Lung (tissue), 11 donors: ENCODE measurements at regions not wholly inside any gene's neighbourhood (a gene's known extent, or its start where the extent isn't known, plus 50 kb on each side); places are given as distances from the start of the nearest gene placed in this dataset.

Experiments used
- ATAC-seq: fragments of 200-7000 bp; cut with Tn5 transposase; one replicate; pipeline ENCODE4 v1.9.1; 2020; ENCODE audit warnings: moderate number of reproducible peaks; ENCODE audit not compliant: insufficient read depth, low FRiP score
- DNase-seq, 3 donors: peaks; one replicate each; pipeline ENCODE4 v3.0.0-alpha.2; 2013 to 2017
- H3K27ac ChIP-seq, 2 donors: one replicate each; pipeline ENCODE4 v1.5.1; 2013; ENCODE audit warnings: mild to moderate bottlenecking in 2 of 2, moderate library complexity in 2 of 2, control low read depth in 1 of 2, inconsistent platforms in 1 of 2, low read depth in 1 of 2, low read length in 1 of 2
- H3K27me3 ChIP-seq, 3 donors: one replicate each; pipeline ENCODE4 v1.5.1; 2013; ENCODE audit warnings: low read length in 2 of 3; ENCODE audit not compliant: control insufficient read depth in 3 of 3, insufficient read depth in 3 of 3
- H3K36me3 ChIP-seq, 4 donors: one replicate each; pipeline ENCODE4 v1.5.1; 2013; ENCODE audit warnings: low read length in 4 of 4, mild to moderate bottlenecking in 1 of 4, moderate library complexity in 1 of 4; ENCODE audit not compliant: control insufficient read depth in 4 of 4, insufficient read depth in 4 of 4
- H3K4me1 ChIP-seq, 5 donors: one replicate each; pipeline ENCODE4 v1.5.1; 2013; ENCODE audit warnings: low read length in 5 of 5, mild to moderate bottlenecking in 2 of 5, moderate library complexity in 1 of 5; ENCODE audit not compliant: control insufficient read depth in 5 of 5, insufficient read depth in 5 of 5
- H3K4me3 ChIP-seq: one replicate; pipeline ENCODE4 v1.5.1; 2013; ENCODE audit warnings: mild to moderate bottlenecking, control low read depth, moderate library complexity
- H3K9ac ChIP-seq, 2 donors: one replicate each; pipeline ENCODE4 v1.5.1; 2013; ENCODE audit warnings: low read length in 2 of 2, control low read depth in 1 of 2; ENCODE audit not compliant: insufficient read depth in 1 of 2
- H3K9me3 ChIP-seq, 4 donors: one replicate each; pipeline ENCODE4 v1.5.1; 2013; ENCODE audit warnings: low read length in 3 of 4, mild to moderate bottlenecking in 1 of 4, moderate library complexity in 1 of 4; ENCODE audit not compliant: control insufficient read depth in 4 of 4, insufficient read depth in 3 of 4
- WGBS, 2 donors: extraction: QIAGEN DNeasy Blood & Tissue Kit; methylation state at CpG; one replicate each; pipeline ENCODE4 v1.1.7; 2013; 5-methylcytosine and 5-hydroxymethylcytosine counted together
- TF ChIP-seq, protein P1 (sequence below): IDR thresholded peaks from 2 replicates; pipeline ENCODE4 v1.5.1; 2012; ENCODE audit warnings: mild to moderate bottlenecking; ENCODE audit errors: control extremely low read depth, extremely low read depth
- donor health status: control.
- donor health status: control.
- donor health status: Bipolar disorder and iron deficiency.
- donor health status: healthy.
- donor health status: DM: yes; HTN: yes; CAD: no.

GRCh38 chr18:4586731-4587130 lies 131.6 kb upstream of the DLGAP1 start:
- TF ChIP-seq, protein P1, sequence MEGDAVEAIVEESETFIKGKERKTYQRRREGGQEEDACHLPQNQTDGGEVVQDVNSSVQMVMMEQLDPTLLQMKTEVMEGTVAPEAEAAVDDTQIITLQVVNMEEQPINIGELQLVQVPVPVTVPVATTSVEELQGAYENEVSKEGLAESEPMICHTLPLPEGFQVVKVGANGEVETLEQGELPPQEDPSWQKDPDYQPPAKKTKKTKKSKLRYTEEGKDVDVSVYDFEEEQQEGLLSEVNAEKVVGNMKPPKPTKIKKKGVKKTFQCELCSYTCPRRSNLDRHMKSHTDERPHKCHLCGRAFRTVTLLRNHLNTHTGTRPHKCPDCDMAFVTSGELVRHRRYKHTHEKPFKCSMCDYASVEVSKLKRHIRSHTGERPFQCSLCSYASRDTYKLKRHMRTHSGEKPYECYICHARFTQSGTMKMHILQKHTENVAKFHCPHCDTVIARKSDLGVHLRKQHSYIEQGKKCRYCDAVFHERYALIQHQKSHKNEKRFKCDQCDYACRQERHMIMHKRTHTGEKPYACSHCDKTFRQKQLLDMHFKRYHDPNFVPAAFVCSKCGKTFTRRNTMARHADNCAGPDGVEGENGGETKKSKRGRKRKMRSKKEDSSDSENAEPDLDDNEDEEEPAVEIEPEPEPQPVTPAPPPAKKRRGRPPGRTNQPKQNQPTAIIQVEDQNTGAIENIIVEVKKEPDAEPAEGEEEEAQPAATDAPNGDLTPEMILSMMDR: no peak
- no peak for ATAC-seq
- H3K9ac ChIP-seq: no peak overlapping the region
- 62 to 71% methylated on average over 2 of the region's 2 CpGs for WGBS, 2 donors
- no peaks in the 10 kb centered on the region for H3K36me3 ChIP-seq
- H3K9me3 ChIP-seq: no peaks in the 10 kb centered on the region
- H3K27me3 ChIP-seq: no peaks in the 10 kb centered on the region
- H3K27ac ChIP-seq: no peak overlapping the region
- H3K4me3 ChIP-seq: no peak overlapping the region
- no peak for DNase-seq
- no peaks in the 10 kb centered on the region for H3K4me1 ChIP-seq

DNA sequence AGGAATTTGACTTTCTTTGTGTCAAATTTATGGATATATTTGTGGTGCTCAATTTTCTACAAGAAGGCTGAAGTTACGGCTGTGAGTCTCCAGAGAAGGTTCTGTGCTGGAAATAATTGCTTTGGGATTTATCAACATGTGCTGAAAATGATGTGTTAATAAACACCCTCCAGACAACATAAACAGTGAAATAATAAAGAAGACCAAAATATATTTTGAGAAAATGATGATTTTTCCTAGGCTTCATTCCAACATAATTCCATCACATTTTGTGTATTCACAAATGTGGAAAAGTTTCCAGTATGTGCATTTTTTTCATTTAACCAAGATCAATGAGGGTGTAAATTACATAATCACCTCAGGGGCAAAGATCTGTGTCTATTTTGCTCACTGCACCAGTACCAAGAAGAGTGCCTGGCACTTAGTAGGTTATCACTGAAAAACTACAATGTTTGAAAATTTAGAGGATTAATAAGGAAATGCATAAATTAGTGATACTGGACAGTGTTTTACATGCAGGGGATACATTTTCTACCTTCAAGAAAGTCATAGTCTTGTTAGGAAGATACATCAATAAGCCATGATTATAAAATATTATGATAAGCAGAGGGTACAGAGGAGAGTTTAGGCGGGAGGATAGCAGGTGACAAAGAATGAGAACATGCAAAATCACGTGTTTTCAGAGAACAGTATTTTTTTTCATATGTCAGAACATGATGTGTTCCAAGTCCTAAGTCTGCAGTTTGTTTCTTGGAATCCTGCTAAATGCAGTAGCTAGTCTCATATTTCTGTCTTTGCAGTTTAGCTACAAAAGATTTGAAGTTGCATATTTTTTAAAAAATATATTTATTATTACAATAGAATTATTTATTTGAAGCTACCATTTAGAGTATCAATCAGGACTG lies 127.6 kb upstream of the DLGAP1 start:
- Histone ChIP-seq H3K4me1 (no peaks in the 10 kb centered on the region), H3K36me3 (no peaks in the 10 kb centered on the region), H3K9ac (no peak overlapping the region), H3K27ac (no peak overlapping the region), H3K4me3 (no peak overlapping the region), H3K27me3 (no peaks in the 10 kb centered on the region), H3K9me3 (peaks cover 0 to 9% (median 5%) of the 10 kb centered on the region in 4 donors)
- ATAC-seq: no peak
- TF ChIP-seq, protein P1: no peak
- WGBS, 2 donors: 74 to 81% methylated on average over 3 of the region's 3 CpGs
- no peak for DNase-seq

DNA sequence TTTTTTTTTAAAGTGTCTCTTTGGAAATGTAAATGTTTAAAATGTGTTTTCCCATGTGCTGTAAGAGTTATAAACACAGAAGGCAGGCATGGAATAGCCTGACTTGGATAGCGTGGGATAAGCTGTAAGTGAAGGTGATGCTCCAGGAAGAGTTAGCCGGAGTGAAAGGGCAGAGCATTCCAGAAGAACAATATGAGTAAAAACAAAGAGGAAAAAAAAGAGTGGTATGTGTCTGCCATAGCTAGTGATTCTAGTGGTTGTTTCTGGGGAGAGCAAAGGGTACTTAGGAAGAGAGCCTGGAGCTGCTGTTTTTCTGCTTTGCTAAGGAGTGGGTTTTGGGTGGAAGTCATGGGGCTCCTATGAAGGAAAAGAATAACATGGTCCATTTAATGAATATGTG lies 126.9 kb upstream of the DLGAP1 start:
- 79 to 84% methylated on average over 2 of the region's 2 CpGs for WGBS, 2 donors
- Histone ChIP-seq H3K27me3 (no peaks in the 10 kb centered on the region), H3K9me3 (peaks cover 0 to 9% (median 6%) of the 10 kb centered on the region in 4 donors), H3K4me1 (no peaks in the 10 kb centered on the region), H3K27ac (no peak overlapping the region), H3K9ac (no peak overlapping the region), H3K36me3 (no peaks in the 10 kb centered on the region), H3K4me3 (no peak overlapping the region)
- no peak for ATAC-seq
- TF ChIP-seq, protein P1: no peak
- DNase-seq: no peak
